Activated naive CD8-positive, alpha-beta T cell treated with anti-CD3 and anti-CD28 coated beads for 36 hours (primary cell): ENCODE measurements at regions not wholly inside any gene's neighbourhood (a gene's known extent, or its start where the extent isn't known, plus 50 kb on each side); places are given as distances from the start of the nearest gene placed in this dataset.
"Not testable (repeated sequence)": the region's sequence is repeated elsewhere in the genome, so short reads cannot be mapped to it uniquely, and the experiment has no call there.

Experiments used
- DNase-seq: peaks from one replicate; pipeline ENCODE4 v3.0.0; 2021
- H3K27ac Mint-ChIP-seq: one replicate; pipeline ENCODE4 v1.8.0; 2022; ENCODE audit warnings: mild to moderate bottlenecking, moderate library complexity, mixed read lengths
- H3K27me3 Mint-ChIP-seq: one replicate; pipeline ENCODE4 v1.8.0; 2022; ENCODE audit warnings: mild to moderate bottlenecking, mixed read lengths
- H3K36me3 Mint-ChIP-seq: one replicate; pipeline ENCODE4 v1.8.0; 2021; ENCODE audit warnings: mild to moderate bottlenecking, mixed read lengths
- H3K4me1 Mint-ChIP-seq: one replicate; pipeline ENCODE4 v1.8.0; 2021; ENCODE audit warnings: mixed read lengths
- H3K4me3 Mint-ChIP-seq: one replicate; pipeline ENCODE4 v1.8.0; 2022; ENCODE audit warnings: mild to moderate bottlenecking, moderate library complexity, mixed read lengths
- H3K9me3 Mint-ChIP-seq: one replicate; pipeline ENCODE4 v1.8.0; 2022; ENCODE audit warnings: mixed read lengths

GRCh38 chr9:108751369-108751768 lies 104.4 kb downstream of the ACTL7B start:
- no peaks in the 10 kb centered on the region for H3K4me1 Mint-ChIP-seq
- peaks cover 4% of the 10 kb centered on the region for H3K27me3 Mint-ChIP-seq
- no peaks in the 10 kb centered on the region for H3K36me3 Mint-ChIP-seq
- DNase-seq, result no peak
- H3K9me3 Mint-ChIP-seq, result peaks cover 2% of the 10 kb centered on the region
- no peak overlapping the region for H3K27ac Mint-ChIP-seq
- no peak overlapping the region for H3K4me3 Mint-ChIP-seq

- H3K9me3 Mint-ChIP-seq, result peaks cover 2% of the 10 kb centered on the region
- peaks cover 4% of the 10 kb centered on the region for H3K27me3 Mint-ChIP-seq
- H3K4me3 Mint-ChIP-seq, result no peak overlapping the region
- no peak overlapping the region for H3K27ac Mint-ChIP-seq
- H3K4me1 Mint-ChIP-seq, result no peaks in the 10 kb centered on the region
- no peaks in the 10 kb centered on the region for H3K36me3 Mint-ChIP-seq
- no peak for DNase-seq
Measured at GRCh38 chr9:108750661-108751215, 105.0 kb downstream of the ACTL7B start.

GRCh38 chr9:108748776-108749175 lies 107.0 kb downstream of the ACTL7B start:
- Mint-ChIP-seq H3K4me1 (no peaks in the 10 kb centered on the region), H3K9me3 (peaks cover 2% of the 10 kb centered on the region), H3K27ac (no peak overlapping the region), H3K36me3 (no peaks in the 10 kb centered on the region), H3K4me3 (no peak overlapping the region), H3K27me3 (peaks cover 4% of the 10 kb centered on the region)
- DNase-seq, result no peak

GRCh38 chr9:108746864-108747263 lies 108.9 kb downstream of the ACTL7B start:
- Mint-ChIP-seq H3K9me3 (no peaks in the 10 kb centered on the region), H3K4me3 (no peak overlapping the region), H3K36me3 (no peaks in the 10 kb centered on the region), H3K27me3 (no peaks in the 10 kb centered on the region), H3K4me1 (no peaks in the 10 kb centered on the region), H3K27ac (no peak overlapping the region)
- DNase-seq, result no peak

- H3K9me3 Mint-ChIP-seq, result no peaks in the 10 kb centered on the region
- no peaks in the 10 kb centered on the region for H3K36me3 Mint-ChIP-seq
- H3K4me3 Mint-ChIP-seq, result no peak overlapping the region
- DNase-seq, result no peak
- H3K27ac Mint-ChIP-seq, result no peak overlapping the region
- H3K4me1 Mint-ChIP-seq, result no peaks in the 10 kb centered on the region
- H3K27me3 Mint-ChIP-seq, result no peaks in the 10 kb centered on the region
Measured at GRCh38 chr9:108746001-108746400, 109.8 kb downstream of the ACTL7B start.

GRCh38 chr9:108744641-108745040 lies 111.1 kb downstream of the ACTL7B start:
- Mint-ChIP-seq H3K36me3 (no peaks in the 10 kb centered on the region), H3K9me3 (no peaks in the 10 kb centered on the region), H3K27me3 (no peaks in the 10 kb centered on the region), H3K4me1 (no peaks in the 10 kb centered on the region), H3K27ac (no peak overlapping the region), H3K4me3 (no peak overlapping the region)
- DNase-seq, result no peak

GRCh38 chr9:108743901-108744371 lies 111.8 kb downstream of the ACTL7B start:
- no peak overlapping the region for H3K4me3 Mint-ChIP-seq
- DNase-seq, result no peak
- no peak overlapping the region for H3K27ac Mint-ChIP-seq
- H3K9me3 Mint-ChIP-seq, result no peaks in the 10 kb centered on the region
- H3K4me1 Mint-ChIP-seq, result no peaks in the 10 kb centered on the region
- H3K36me3 Mint-ChIP-seq, result no peaks in the 10 kb centered on the region
- no peaks in the 10 kb centered on the region for H3K27me3 Mint-ChIP-seq

- H3K36me3 Mint-ChIP-seq, result no peaks in the 10 kb centered on the region
- DNase-seq, result no peak
- no peak overlapping the region for H3K4me3 Mint-ChIP-seq
- H3K4me1 Mint-ChIP-seq, result no peaks in the 10 kb centered on the region
- H3K27me3 Mint-ChIP-seq, result no peaks in the 10 kb centered on the region
- no peaks in the 10 kb centered on the region for H3K9me3 Mint-ChIP-seq
- no peak overlapping the region for H3K27ac Mint-ChIP-seq
Measured at GRCh38 chr9:108743416-108743815, 112.4 kb downstream of the ACTL7B start.

GRCh38 chr9:108742191-108742590 lies 113.6 kb downstream of the ACTL7B start:
- no peaks in the 10 kb centered on the region for H3K4me1 Mint-ChIP-seq
- no peak overlapping the region for H3K4me3 Mint-ChIP-seq
- no peaks in the 10 kb centered on the region for H3K27me3 Mint-ChIP-seq
- no peaks in the 10 kb centered on the region for H3K36me3 Mint-ChIP-seq
- no peaks in the 10 kb centered on the region for H3K9me3 Mint-ChIP-seq
- no peak overlapping the region for H3K27ac Mint-ChIP-seq
- DNase-seq, result no peak

- H3K9me3 Mint-ChIP-seq, result peaks cover 14% of the 10 kb centered on the region
- not testable (repeated sequence) for H3K4me1 Mint-ChIP-seq, H3K4me3 Mint-ChIP-seq, H3K27ac Mint-ChIP-seq, H3K36me3 Mint-ChIP-seq, DNase-seq, H3K27me3 Mint-ChIP-seq
Measured at GRCh38 chr9:108731292-108731691, 124.5 kb downstream of the ACTL7B start.

GRCh38 chr9:108727580-108728111 lies 128.1 kb downstream of the ACTL7B start:
- Mint-ChIP-seq H3K27me3 (no peaks in the 10 kb centered on the region), H3K27ac (no peak overlapping the region), H3K4me1 (no peaks in the 10 kb centered on the region), H3K36me3 (no peaks in the 10 kb centered on the region), H3K9me3 (peaks cover 7% of the 10 kb centered on the region), H3K4me3 (no peak overlapping the region)
- DNase-seq, result no peak

GRCh38 chr9:108724652-108725051 lies 131.1 kb downstream of the ACTL7B start:
- Mint-ChIP-seq H3K27ac (no peak overlapping the region), H3K36me3 (no peaks in the 10 kb centered on the region), H3K4me3 (no peak overlapping the region), H3K27me3 (no peaks in the 10 kb centered on the region), H3K4me1 (no peaks in the 10 kb centered on the region), H3K9me3 (no peaks in the 10 kb centered on the region)
- no peak for DNase-seq

GRCh38 chr9:108724122-108724521 lies 131.7 kb downstream of the ACTL7B start:
- no peak overlapping the region for H3K27ac Mint-ChIP-seq
- H3K36me3 Mint-ChIP-seq, result no peaks in the 10 kb centered on the region
- no peaks in the 10 kb centered on the region for H3K27me3 Mint-ChIP-seq
- H3K4me3 Mint-ChIP-seq, result no peak overlapping the region
- no peak for DNase-seq
- no peaks in the 10 kb centered on the region for H3K9me3 Mint-ChIP-seq
- H3K4me1 Mint-ChIP-seq, result no peaks in the 10 kb centered on the region

- Mint-ChIP-seq H3K9me3 (peaks cover 2% of the 10 kb centered on the region), H3K4me3 (no peak overlapping the region), H3K27ac (no peak overlapping the region), H3K36me3 (no peaks in the 10 kb centered on the region), H3K4me1 (no peaks in the 10 kb centered on the region), H3K27me3 (no peaks in the 10 kb centered on the region)
- DNase-seq, result no peak
Measured at GRCh38 chr9:108722396-108722795, 133.4 kb downstream of the ACTL7B start.

GRCh38 chr9:108720191-108720642 lies 135.6 kb downstream of the ACTL7B start:
- Mint-ChIP-seq H3K27me3 (no peaks in the 10 kb centered on the region), H3K4me3 (no peak overlapping the region), H3K36me3 (no peaks in the 10 kb centered on the region), H3K9me3 (peaks cover 9% of the 10 kb centered on the region), H3K27ac (no peak overlapping the region), H3K4me1 (no peaks in the 10 kb centered on the region)
- DNase-seq, result no peak

- no peak for DNase-seq
- no peak overlapping the region for H3K4me3 Mint-ChIP-seq
Measured at GRCh38 chr9:108710424-108710823, 145.4 kb downstream of the ACTL7B start.

More at GRCh38 chr9:108710424-108710823, 145.4 kb downstream of the ACTL7B start:
- Mint-ChIP-seq H3K27ac (no peak overlapping the region), H3K27me3 (no peaks in the 10 kb centered on the region), H3K4me1 (no peaks in the 10 kb centered on the region), H3K36me3 (no peaks in the 10 kb centered on the region), H3K9me3 (peaks cover 1% of the 10 kb centered on the region)
